Sigmoid colon (tissue), 6 donors: ENCODE measurements at regions not wholly inside any gene's neighbourhood (a gene's known extent, or its start where the extent isn't known, plus 50 kb on each side); places are given as distances from the start of the nearest gene placed in this dataset.

Experiments used
- DNase-seq: peaks from one replicate; pipeline ENCODE4 v3.0.0-alpha.2; 2019
- H3K27ac ChIP-seq, 4 donors: fragments of 200-600 bp; sonication (generic); one replicate each; pipeline ENCODE4 v1.5.1; 2016 to 2019; ENCODE audit warnings: mild to moderate bottlenecking in 1 of 4
- H3K27me3 ChIP-seq, 3 donors: fragments of 200-600 bp; sonication (generic); one replicate each; pipeline ENCODE4 v1.5.1; 2019; ENCODE audit warnings: mild to moderate bottlenecking in 1 of 3
- H3K36me3 ChIP-seq, 4 donors: fragments of 200-600 bp; sonication (generic); one replicate each; pipeline ENCODE4 v1.5.1; 2016 to 2019
- H3K4me1 ChIP-seq, 4 donors: fragments of 200-600 bp; sonication (generic); one replicate each; pipeline ENCODE4 v1.5.1; 2017 to 2019
- H3K4me3 ChIP-seq, 4 donors: fragments of 200-600 bp; sonication (generic); one replicate each; pipeline ENCODE4 v1.5.1; 2017 to 2019; ENCODE audit warnings: mild to moderate bottlenecking in 2 of 4, moderate library complexity in 1 of 4
- H3K9me3 ChIP-seq, 4 donors: fragments of 200-600 bp in 3 of 4; sonication (generic) in 3 of 4; one replicate each; pipeline versions ENCODE4 v1.5.1 to v1.6.1; 2013 to 2019
- CTCF ChIP-seq, 4 experiments: fragments of 450-650 bp in 3 of 4; fragments of 200-600 bp in 1 of 4; IDR thresholded peaks; one replicate each; pipeline ENCODE4 v1.5.1; 2016 to 2019; ENCODE audit warnings: antibody characterized with exemption in 4 of 4, mild to moderate bottlenecking in 3 of 4, moderate library complexity in 2 of 4
- EP300 ChIP-seq, 4 donors: sonication (generic); formaldehyde crosslinking; IDR thresholded peaks; one replicate each; pipeline ENCODE4 v1.6.1; 2017; ENCODE audit warnings: antibody characterized with exemption in 4 of 4
- POLR2A ChIP-seq, 2 donors: fragments of 450-650 bp; IDR thresholded peaks; one replicate each; pipeline ENCODE4 v1.6.1; 2016; ENCODE audit warnings: antibody characterized with exemption in 2 of 2, mild to moderate bottlenecking in 2 of 2, moderate library complexity in 2 of 2
- POLR2AphosphoS5 ChIP-seq, 4 donors: sonication (generic); formaldehyde crosslinking; IDR thresholded peaks; one replicate each; pipeline ENCODE4 v1.6.1; 2017; ENCODE audit warnings: antibody characterized with exemption in 4 of 4
- WGBS, 2 donors: extraction: QIAGEN DNeasy Blood & Tissue Kit; methylation state at CpG; one replicate each; pipeline ENCODE4 v1.1.7; 2013; 5-methylcytosine and 5-hydroxymethylcytosine counted together
- intact Hi-C: fragments of 100-400 bp; cut with DNase I; formaldehyde crosslinking; loops from one replicate; pipeline ENCODE4 v1.15.1; 2023
- donor health status: healthy with polysubstance abuse.
- donor health status: healthy.

- H3K27me3 ChIP-seq, result no peaks in the 10 kb centered on the region
- peaks cover 0 to 43% (median 21%) of the 10 kb centered on the region in 4 donors for H3K4me1 ChIP-seq
- WGBS, 2 donors, result 87 to 90% methylated on average over 6 of the region's 6 CpGs
- no peaks in the 10 kb centered on the region for H3K36me3 ChIP-seq
- no peaks in the 10 kb centered on the region for H3K9me3 ChIP-seq
- no peak overlapping the region for H3K27ac ChIP-seq
- intact Hi-C loops, result no loop called here
- H3K4me3 ChIP-seq, result no peak overlapping the region
- TF ChIP-seq POLR2AphosphoS5 (IDR thresholded peaks at IDR 0.05) (no peak), EP300 (IDR thresholded peaks at IDR 0.05) (no peak), POLR2A (IDR thresholded peaks at IDR 0.05) (no peak), CTCF (IDR thresholded peaks at IDR 0.05) (no peak)
- no peak for DNase-seq
These were observed 62.9 kb upstream of the PGRMC2 start for GRCh38 chr4:128350449-128351045.

- H3K4me3 ChIP-seq, result no peak overlapping the region
- WGBS, 2 donors, result 81% methylated on average over 4 of the region's 4 CpGs
These were observed 62.3 kb upstream of the PGRMC2 start for GRCh38 chr4:128349921-128350320.

GRCh38 chr4:128347930-128348660 is 60.5 kb upstream of the PGRMC2 start:
- TF ChIP-seq CTCF (IDR thresholded peaks at IDR 0.05) (no peak), POLR2A (IDR thresholded peaks at IDR 0.05) (no peak), POLR2AphosphoS5 (IDR thresholded peaks at IDR 0.05) (no peak), EP300 (IDR thresholded peaks at IDR 0.05) (no peak)
- H3K27ac ChIP-seq, result peak overlapping the region in 2 of 4 donors; percentile 6 to 26
- H3K4me3 ChIP-seq, result no peak overlapping the region
- peaks cover 0 to 28% (median 11%) of the 10 kb centered on the region in 4 donors for H3K4me1 ChIP-seq
- intact Hi-C loops, result no loop called here
- DNase-seq, result no peak
- no peaks in the 10 kb centered on the region for H3K36me3 ChIP-seq
- no peaks in the 10 kb centered on the region for H3K27me3 ChIP-seq
- 89 to 92% methylated on average over 4 of the region's 4 CpGs for WGBS, 2 donors
- H3K9me3 ChIP-seq, result no peaks in the 10 kb centered on the region

More at GRCh38 chr4:128349921-128350320, 62.3 kb upstream of the PGRMC2 start:
- Histone ChIP-seq H3K9me3 (no peaks in the 10 kb centered on the region), H3K27me3 (no peaks in the 10 kb centered on the region), H3K27ac (no peak overlapping the region), H3K4me1 (peaks cover 0 to 39% (median 20%) of the 10 kb centered on the region in 4 donors), H3K36me3 (no peaks in the 10 kb centered on the region)
- no peak for TF ChIP-seq EP300 (IDR thresholded peaks at IDR 0.05)
- peak in 1 of 4 donors; percentile 23 for TF ChIP-seq POLR2AphosphoS5 (IDR thresholded peaks at IDR 0.05)
- DNase-seq, result no peak
- intact Hi-C loops, result no loop called here

GRCh38 chr4:128347175-128347868 is 59.7 kb upstream of the PGRMC2 start:
- WGBS, 2 donors, result 30 to 85% methylated on average over 4 of the region's 4 CpGs
- Histone ChIP-seq H3K27ac (no peak overlapping the region), H3K27me3 (no peaks in the 10 kb centered on the region), H3K4me3 (no peak overlapping the region), H3K4me1 (peaks cover 0 to 28% (median 11%) of the 10 kb centered on the region in 4 donors), H3K9me3 (no peaks in the 10 kb centered on the region), H3K36me3 (no peaks in the 10 kb centered on the region)
- DNase-seq, result no peak
- intact Hi-C loops, result no loop called here
- TF ChIP-seq CTCF (IDR thresholded peaks at IDR 0.05), result no peak
- no peak for TF ChIP-seq POLR2AphosphoS5 (IDR thresholded peaks at IDR 0.05)
- no peak for TF ChIP-seq EP300 (IDR thresholded peaks at IDR 0.05)
- no peak for TF ChIP-seq POLR2A (IDR thresholded peaks at IDR 0.05)
